Testis (tissue), 2 donors: ENCODE measurements at regions not wholly inside any gene's neighbourhood (a gene's known extent, or its start where the extent isn't known, plus 50 kb on each side); places are given as distances from the start of the nearest gene placed in this dataset.

Experiments
- CTCF ChIP-seq, 3 experiments: fragments of 450-650 bp in 2 of 3; fragments of 200-600 bp in 1 of 3; sonication (generic) in 1 of 3; IDR thresholded peaks; one replicate each; pipeline ENCODE4 v1.5.1; 2016 to 2019; ENCODE audit warnings: antibody characterized with exemption in 3 of 3, mild to moderate bottlenecking in 2 of 3, moderate library complexity in 1 of 3
- POLR2A ChIP-seq: fragments of 450-650 bp; IDR thresholded peaks from one replicate; pipeline ENCODE4 v1.6.1; 2017; ENCODE audit warnings: antibody characterized with exemption, mild to moderate bottlenecking, moderate library complexity

- TF ChIP-seq CTCF (IDR thresholded peaks at IDR 0.05) (no peak), POLR2A (no peak)
Observed at GRCh38 chr2:142574388-142574787, 303.1 kb upstream of the KYNU start.
